RKO (cell line): ENCODE measurements at regions not wholly inside any gene's neighbourhood (a gene's known extent, or its start where the extent isn't known, plus 50 kb on each side); places are given as distances from the start of the nearest gene placed in this dataset.

ENCODE experiments used
- DNase-seq: peaks from one replicate; pipeline ENCODE4 v3.0.0-alpha.2; 2016; ENCODE audit warnings: low spot score

GRCh38 chr5:93884254-93884653 is 142.9 kb upstream of the POU5F2 start:
- DNase-seq, result no peak

- DNase-seq, result no peak
Measured at GRCh38 chr5:93883459-93883858, 142.1 kb upstream of the POU5F2 start.

GRCh38 chr5:93875693-93876092 is 134.3 kb upstream of the POU5F2 start:
- DNase-seq, result no peak

- no peak for DNase-seq
Measured at GRCh38 chr5:93874491-93874890, 133.1 kb upstream of the POU5F2 start.

GRCh38 chr5:93874080-93874479 is 132.7 kb upstream of the POU5F2 start:
- peak; percentile 61 for DNase-seq

- no peak for DNase-seq
Measured at GRCh38 chr5:93873211-93873736, 131.9 kb upstream of the POU5F2 start.

- DNase-seq, result no peak
Measured at GRCh38 chr5:93870649-93871048, 129.2 kb upstream of the POU5F2 start.

- DNase-seq, result no peak
Measured at GRCh38 chr5:93868851-93869250, 127.5 kb upstream of the POU5F2 start.

- DNase-seq, result no peak
Measured at GRCh38 chr5:93850311-93850710, 108.9 kb upstream of the POU5F2 start.

- DNase-seq, result no peak
Measured at GRCh38 chr5:93845376-93845775, 104.0 kb upstream of the POU5F2 start.

GRCh38 chr5:93831449-93831848 is 90.0 kb upstream of the POU5F2 start:
- peak; percentile 75 for DNase-seq

GRCh38 chr5:93830893-93831292 is 89.5 kb upstream of the POU5F2 start:
- no peak for DNase-seq

GRCh38 chr5:93829346-93829745 is 87.9 kb upstream of the POU5F2 start:
- no peak for DNase-seq

GRCh38 chr5:93821891-93822415 is 80.6 kb upstream of the POU5F2 start:
- no peak for DNase-seq

- no peak for DNase-seq
Measured at GRCh38 chr5:93819668-93820067, 78.3 kb upstream of the POU5F2 start.

GRCh38 chr5:93810780-93811179 is 69.4 kb upstream of the POU5F2 start:
- no peak for DNase-seq

- DNase-seq, result no peak
Measured at GRCh38 chr5:93809430-93809829, 68.0 kb upstream of the POU5F2 start.

GRCh38 chr5:93807846-93808245 is 66.4 kb upstream of the POU5F2 start:
- no peak for DNase-seq

- no peak for DNase-seq
Measured at GRCh38 chr5:93805616-93806379, 64.4 kb upstream of the POU5F2 start.

GRCh38 chr5:93800988-93801811 is 59.8 kb upstream of the POU5F2 start:
- DNase-seq, result peak; percentile 61

GRCh38 chr5:93794954-93795353 is 53.6 kb upstream of the POU5F2 start:
- no peak for DNase-seq

- DNase-seq, result no peak
Measured at GRCh38 chr5:93793159-93793781, 51.9 kb upstream of the POU5F2 start.
